WTC11 (cell line): ENCODE measurements at regions not wholly inside any gene's neighbourhood (a gene's known extent, or its start where the extent isn't known, plus 50 kb on each side); places are given as distances from the start of the nearest gene placed in this dataset.

Source experiments
- ATAC-seq: fragments of 200-7000 bp; cut with Tn5 transposase; 2 replicates; pipeline ENCODE4 v1.10.0; 2021; ENCODE audit warnings: mild to moderate bottlenecking, moderate library complexity
- CTCF ChIA-PET: fragments of 300-600 bp; sonication (Branson Sonifier 250); formaldehyde crosslinking; loops from one replicate; lab custom pipeline; 2021; ENCODE audit warnings: antibody characterized with exemption; lab: Charles Lee
- POLR2A ChIA-PET: fragments of 350-600 bp; sonication (Branson Sonifier 250); formaldehyde crosslinking; loops from one replicate; lab custom pipeline; 2021; ENCODE audit warnings: antibody characterized with exemption; lab: Charles Lee
- DNase-seq: peaks from one replicate; pipeline ENCODE4 v3.0.0; 2021; ENCODE audit warnings: low spot score
- H3K27ac Mint-ChIP-seq: 2 replicates; pipeline ENCODE4 v1.8.0; 2021; ENCODE audit warnings: mixed read lengths
- H3K27me3 Mint-ChIP-seq: 2 replicates; pipeline ENCODE4 v1.8.0; 2021; ENCODE audit warnings: low read depth, mild to moderate bottlenecking, moderate library complexity, mixed read lengths
- H3K36me3 Mint-ChIP-seq: 2 replicates; pipeline ENCODE4 v1.8.0; 2021; ENCODE audit warnings: mixed read lengths
- H3K4me1 Mint-ChIP-seq: 2 replicates; pipeline ENCODE4 v1.8.0; 2022; ENCODE audit warnings: mixed read lengths
- H3K4me3 Mint-ChIP-seq: 2 replicates; pipeline ENCODE4 v1.8.0; 2021; ENCODE audit warnings: mild to moderate bottlenecking, moderate library complexity, mixed read lengths
- H3K9me3 Mint-ChIP-seq: 2 replicates; pipeline ENCODE4 v1.8.0; 2021; ENCODE audit warnings: mixed read lengths
- E2F5 ChIP-seq: sonication (generic); formaldehyde crosslinking; IDR thresholded peaks from 2 replicates; pipeline ENCODE4 v1.8.1; 2022; ENCODE audit warnings: mild to moderate bottlenecking, moderate library complexity, missing genetic modification reagents
- ETV6 ChIP-seq: sonication (generic); formaldehyde crosslinking; IDR thresholded peaks from 2 replicates; pipeline ENCODE4 v1.8.1; 2022; ENCODE audit warnings: mild to moderate bottlenecking, missing genetic modification reagents
- FOXK1 ChIP-seq: sonication (generic); formaldehyde crosslinking; IDR thresholded peaks from 2 replicates; pipeline ENCODE4 v1.8.0; 2022; ENCODE audit warnings: mild to moderate bottlenecking, moderate library complexity, missing genetic modification reagents
- GRHL2 ChIP-seq: fragments of 250-450 bp; sonication (Bioruptor Pico); IDR thresholded peaks from 2 replicates; pipeline ENCODE4 v1.8.0; 2022; ENCODE audit warnings: mild to moderate bottlenecking, moderate library complexity; ENCODE audit not compliant: insufficient replicate concordance, severe bottlenecking
- IRF1 ChIP-seq: sonication (generic); formaldehyde crosslinking; IDR thresholded peaks from 2 replicates; pipeline ENCODE4 v1.8.0; 2023; ENCODE audit warnings: missing genetic modification reagents
- JAZF1 ChIP-seq: fragments of 250-450 bp; sonication (Bioruptor Pico); IDR thresholded peaks from 2 replicates; pipeline ENCODE4 v1.9.0; 2021; ENCODE audit warnings: moderate library complexity, mild to moderate bottlenecking, inconsistent platforms
- NFYB ChIP-seq: sonication (generic); formaldehyde crosslinking; conservative IDR thresholded peaks from 2 replicates; pipeline ENCODE4 v1.8.0; 2022; ENCODE audit warnings: low read depth, missing genetic modification reagents
- SMAD3 ChIP-seq: sonication (generic); formaldehyde crosslinking; IDR thresholded peaks from 2 replicates; pipeline ENCODE4 v1.8.0; 2022; ENCODE audit warnings: missing genetic modification reagents, mild to moderate bottlenecking, borderline replicate concordance
- SP1 ChIP-seq: sonication (generic); formaldehyde crosslinking; conservative IDR thresholded peaks from 2 replicates; pipeline ENCODE4 v1.8.1; 2022; ENCODE audit warnings: missing genetic modification reagents
- TCF7 ChIP-seq: sonication (generic); formaldehyde crosslinking; IDR thresholded peaks from 2 replicates; pipeline ENCODE4 v1.8.0; 2022; ENCODE audit warnings: mild to moderate bottlenecking, low read depth, missing genetic modification reagents, moderate library complexity
- TEAD1 ChIP-seq: sonication (generic); formaldehyde crosslinking; IDR thresholded peaks from 2 replicates; pipeline ENCODE4 v1.8.0; 2022; ENCODE audit warnings: mild to moderate bottlenecking, missing genetic modification reagents
- TEAD4 ChIP-seq: sonication (generic); formaldehyde crosslinking; IDR thresholded peaks from 2 replicates; pipeline ENCODE4 v1.8.0; 2022; ENCODE audit warnings: mild to moderate bottlenecking, missing genetic modification reagents
- ZBTB21 ChIP-seq: sonication (generic); formaldehyde crosslinking; IDR thresholded peaks from 2 replicates; pipeline ENCODE4 v1.8.1; 2023; ENCODE audit warnings: mild to moderate bottlenecking, missing genetic modification reagents, borderline replicate concordance
- ZBTB43 ChIP-seq: sonication (generic); formaldehyde crosslinking; IDR thresholded peaks from 2 replicates; pipeline ENCODE4 v1.8.1; 2023; ENCODE audit warnings: mild to moderate bottlenecking, missing genetic modification reagents
- ZNF232 ChIP-seq: sonication (generic); formaldehyde crosslinking; IDR thresholded peaks from 2 replicates; pipeline ENCODE4 v1.8.0; 2022; ENCODE audit warnings: mild to moderate bottlenecking, missing genetic modification reagents
- ZNF281 ChIP-seq: sonication (generic); formaldehyde crosslinking; IDR thresholded peaks from 2 replicates; pipeline ENCODE4 v1.8.0; 2023; ENCODE audit warnings: mild to moderate bottlenecking, missing genetic modification reagents
- ZNF317 ChIP-seq: sonication (generic); formaldehyde crosslinking; IDR thresholded peaks from 2 replicates; pipeline ENCODE4 v1.8.1; 2023; ENCODE audit warnings: low read depth, mild to moderate bottlenecking, moderate library complexity, missing genetic modification reagents, borderline replicate concordance
- ZNF423 ChIP-seq: fragments of 250-450 bp; sonication (Bioruptor Pico); IDR thresholded peaks from 2 replicates; pipeline ENCODE4 v2.1.2; 2022; ENCODE audit warnings: mild to moderate bottlenecking, moderate library complexity
- TF ChIP-seq, protein P1 (sequence below): fragments of 250-450 bp; sonication (Bioruptor Pico); IDR thresholded peaks from 2 replicates; pipeline ENCODE4 v1.9.0; 2021; ENCODE audit warnings: moderate library complexity, mild to moderate bottlenecking, inconsistent platforms, borderline replicate concordance
- TF ChIP-seq, protein P2 (sequence below): sonication (generic); formaldehyde crosslinking; IDR thresholded peaks from 2 replicates; pipeline ENCODE4 v1.8.1; 2023; ENCODE audit warnings: mild to moderate bottlenecking, missing genetic modification reagents, borderline replicate concordance

GRCh38 chr18:76055025-76055424 is 440.0 kb downstream of the ZNF516 start:
- H3K27ac Mint-ChIP-seq = no peak overlapping the region

GRCh38 chr18:76054156-76054555 is 440.9 kb downstream of the ZNF516 start:
- no peak for DNase-seq
- Mint-ChIP-seq H3K27me3 (no peaks in the 10 kb centered on the region), H3K36me3 (no peaks in the 10 kb centered on the region), H3K27ac (no peak overlapping the region)
- TF ChIP-seq TEAD1 (CRISPR knock-in tag) = no peak
- TF ChIP-seq ZNF281 (CRISPR knock-in tag) = no peak
- no peak for TF ChIP-seq E2F5 (CRISPR knock-in tag)
- TF ChIP-seq ZNF232 (CRISPR knock-in tag) = no peak
- TF ChIP-seq FOXK1 (CRISPR knock-in tag) = no peak
- no peak for TF ChIP-seq ZBTB21 (CRISPR knock-in tag)
- no peak for TF ChIP-seq IRF1 (CRISPR knock-in tag)
- TF ChIP-seq TCF7 (CRISPR knock-in tag) = no peak
- no peak for TF ChIP-seq NFYB (CRISPR knock-in tag)
- no peak for TF ChIP-seq ZNF317 (CRISPR knock-in tag)
- TF ChIP-seq TEAD4 (CRISPR knock-in tag) = no peak
- no peak for TF ChIP-seq ZNF423 (CRISPR knock-in tag)
- TF ChIP-seq, protein P1, sequence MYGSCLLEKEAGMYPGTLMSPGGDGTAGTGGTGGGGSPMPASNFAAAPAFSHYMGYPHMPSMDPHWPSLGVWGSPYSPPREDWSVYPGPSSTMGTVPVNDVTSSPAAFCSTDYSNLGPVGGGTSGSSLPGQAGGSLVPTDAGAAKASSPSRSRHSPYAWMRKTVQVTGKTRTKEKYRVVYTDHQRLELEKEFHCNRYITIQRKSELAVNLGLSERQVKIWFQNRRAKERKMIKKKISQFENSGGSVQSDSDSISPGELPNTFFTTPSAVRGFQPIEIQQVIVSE (CRISPR knock-in tag) = no peak
- no peak for TF ChIP-seq GRHL2 (CRISPR knock-in tag)
- TF ChIP-seq, all 79 proteins: peak for 0
- ChIA-PET CTCF (no interaction called here), POLR2A (no interaction called here)
- H3K9me3 Mint-ChIP-seq = no peaks in the 10 kb centered on the region
- no peak for ATAC-seq
- peaks cover 13% of the 10 kb centered on the region for H3K4me1 Mint-ChIP-seq
- H3K4me3 Mint-ChIP-seq = no peak overlapping the region

More at GRCh38 chr18:76055025-76055424, 440.0 kb downstream of the ZNF516 start:
- Mint-ChIP-seq H3K36me3 (no peaks in the 10 kb centered on the region), H3K4me3 (no peak overlapping the region), H3K4me1 (peaks cover 13% of the 10 kb centered on the region), H3K9me3 (no peaks in the 10 kb centered on the region), H3K27me3 (no peaks in the 10 kb centered on the region)
- no peak for ATAC-seq
- no peak for TF ChIP-seq JAZF1
- no peak for TF ChIP-seq TCF7 (CRISPR knock-in tag)
- no peak for DNase-seq
- CTCF ChIA-PET = no interaction called here
- POLR2A ChIA-PET = no interaction called here

- ATAC-seq (no peak), DNase-seq (no peak)
- POLR2A ChIA-PET = no interaction called here
- no peak for TF ChIP-seq SMAD3 (CRISPR knock-in tag)
- TF ChIP-seq, protein P2, sequence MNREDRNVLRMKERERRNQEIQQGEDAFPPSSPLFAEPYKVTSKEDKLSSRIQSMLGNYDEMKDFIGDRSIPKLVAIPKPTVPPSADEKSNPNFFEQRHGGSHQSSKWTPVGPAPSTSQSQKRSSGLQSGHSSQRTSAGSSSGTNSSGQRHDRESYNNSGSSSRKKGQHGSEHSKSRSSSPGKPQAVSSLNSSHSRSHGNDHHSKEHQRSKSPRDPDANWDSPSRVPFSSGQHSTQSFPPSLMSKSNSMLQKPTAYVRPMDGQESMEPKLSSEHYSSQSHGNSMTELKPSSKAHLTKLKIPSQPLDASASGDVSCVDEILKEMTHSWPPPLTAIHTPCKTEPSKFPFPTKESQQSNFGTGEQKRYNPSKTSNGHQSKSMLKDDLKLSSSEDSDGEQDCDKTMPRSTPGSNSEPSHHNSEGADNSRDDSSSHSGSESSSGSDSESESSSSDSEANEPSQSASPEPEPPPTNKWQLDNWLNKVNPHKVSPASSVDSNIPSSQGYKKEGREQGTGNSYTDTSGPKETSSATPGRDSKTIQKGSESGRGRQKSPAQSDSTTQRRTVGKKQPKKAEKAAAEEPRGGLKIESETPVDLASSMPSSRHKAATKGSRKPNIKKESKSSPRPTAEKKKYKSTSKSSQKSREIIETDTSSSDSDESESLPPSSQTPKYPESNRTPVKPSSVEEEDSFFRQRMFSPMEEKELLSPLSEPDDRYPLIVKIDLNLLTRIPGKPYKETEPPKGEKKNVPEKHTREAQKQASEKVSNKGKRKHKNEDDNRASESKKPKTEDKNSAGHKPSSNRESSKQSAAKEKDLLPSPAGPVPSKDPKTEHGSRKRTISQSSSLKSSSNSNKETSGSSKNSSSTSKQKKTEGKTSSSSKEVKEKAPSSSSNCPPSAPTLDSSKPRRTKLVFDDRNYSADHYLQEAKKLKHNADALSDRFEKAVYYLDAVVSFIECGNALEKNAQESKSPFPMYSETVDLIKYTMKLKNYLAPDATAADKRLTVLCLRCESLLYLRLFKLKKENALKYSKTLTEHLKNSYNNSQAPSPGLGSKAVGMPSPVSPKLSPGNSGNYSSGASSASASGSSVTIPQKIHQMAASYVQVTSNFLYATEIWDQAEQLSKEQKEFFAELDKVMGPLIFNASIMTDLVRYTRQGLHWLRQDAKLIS (CRISPR knock-in tag) = no peak
- TF ChIP-seq SP1 = no peak
- no peak for TF ChIP-seq ETV6 (CRISPR knock-in tag)
- TF ChIP-seq ZBTB43 (CRISPR knock-in tag) = no peak
- Mint-ChIP-seq H3K4me3 (no peak overlapping the region), H3K27me3 (no peaks in the 10 kb centered on the region), H3K9me3 (no peaks in the 10 kb centered on the region), H3K27ac (no peak overlapping the region), H3K36me3 (no peaks in the 10 kb centered on the region), H3K4me1 (peaks cover 13% of the 10 kb centered on the region)
- CTCF ChIA-PET = no interaction called here
Observed at GRCh38 chr18:76053551-76053950, 441.5 kb downstream of the ZNF516 start.
